H9 (cell line): ENCODE measurements at regions not wholly inside any gene's neighbourhood (a gene's known extent, or its start where the extent isn't known, plus 50 kb on each side); places are given as distances from the start of the nearest gene placed in this dataset.

Experiments
- DNase-seq: peaks from one replicate; pipeline ENCODE4 v3.0.0-alpha.2; 2017
- H2AFZ ChIP-seq: one replicate; pipeline ENCODE4 v1.6.1; 2013; ENCODE audit warnings: mild to moderate bottlenecking, low read length, control low read depth, moderate library complexity
- H2AK5ac ChIP-seq: 2 replicates; pipeline ENCODE4 v1.6.1; 2013; ENCODE audit warnings: low read length, control low read depth, mixed read lengths; ENCODE audit not compliant: insufficient read length
- H2BK120ac ChIP-seq: one replicate; pipeline ENCODE4 v1.6.1; 2013; ENCODE audit warnings: low read depth, mild to moderate bottlenecking, low read length, control low read depth, inconsistent platforms; ENCODE audit not compliant: poor library complexity, severe bottlenecking
- H2BK12ac ChIP-seq: 2 replicates; pipeline ENCODE4 v1.6.1; 2013; ENCODE audit warnings: low read length, control low read depth, mixed read lengths, low read depth; ENCODE audit not compliant: insufficient read length
- H2BK15ac ChIP-seq: 2 replicates; pipeline ENCODE4 v1.6.1; 2013; ENCODE audit warnings: low read depth, low read length, control low read depth
- H2BK20ac ChIP-seq: one replicate; pipeline ENCODE4 v1.6.1; 2013; ENCODE audit warnings: low read depth, mild to moderate bottlenecking, low read length, control low read depth, inconsistent platforms; ENCODE audit not compliant: poor library complexity, severe bottlenecking
- H2BK5ac ChIP-seq: 2 replicates; pipeline ENCODE4 v1.6.1; 2013; ENCODE audit warnings: low read length, control low read depth, mixed read lengths; ENCODE audit not compliant: insufficient read length
- H3K14ac ChIP-seq: 2 replicates; pipeline ENCODE4 v1.6.1; 2013; ENCODE audit warnings: low read length, control low read depth; ENCODE audit not compliant: insufficient read depth
- H3K18ac ChIP-seq: 2 replicates; pipeline ENCODE4 v1.6.1; 2013; ENCODE audit warnings: low read depth, mild to moderate bottlenecking, mixed read lengths, low read length, control low read depth; ENCODE audit not compliant: insufficient read length
- H3K23ac ChIP-seq: 2 replicates; pipeline ENCODE4 v1.6.1; 2013; ENCODE audit warnings: low read length, control low read depth, mixed read lengths, low read depth; ENCODE audit not compliant: insufficient read length
- H3K23me2 ChIP-seq: 2 replicates; pipeline ENCODE4 v1.6.1; 2013; ENCODE audit warnings: low read depth, mild to moderate bottlenecking, mixed read lengths, low read length, control low read depth; ENCODE audit not compliant: insufficient read length, poor library complexity, severe bottlenecking
- H3K27ac ChIP-seq: 2 replicates; pipeline ENCODE4 v1.5.1; 2013; ENCODE audit warnings: low read length, control low read depth, mixed read lengths, low read depth; ENCODE audit not compliant: insufficient read length
- H3K27me3 ChIP-seq: 2 replicates; pipeline ENCODE4 v1.6.1; 2013; ENCODE audit warnings: low read length, control low read depth, inconsistent platforms; ENCODE audit not compliant: insufficient read depth
- H3K4ac ChIP-seq: 2 replicates; pipeline ENCODE4 v1.6.1; 2013; ENCODE audit warnings: low read depth, mild to moderate bottlenecking, control low read depth, inconsistent platforms, low read length, moderate library complexity
- H3K4me1 ChIP-seq: 2 replicates; pipeline ENCODE4 v1.6.1; 2013; ENCODE audit warnings: low read length, control low read depth, inconsistent platforms; ENCODE audit not compliant: insufficient read depth
- H3K4me2 ChIP-seq: 2 replicates; pipeline ENCODE4 v1.6.1; 2013; ENCODE audit warnings: low read length, control low read depth, mixed read lengths; ENCODE audit not compliant: insufficient read length, insufficient read depth
- H3K56ac ChIP-seq: 2 replicates; pipeline ENCODE4 v1.6.1; 2013; ENCODE audit warnings: low read depth, mild to moderate bottlenecking, mixed read lengths, low read length, control low read depth; ENCODE audit not compliant: insufficient read length
- H3K79me1 ChIP-seq: 2 replicates; pipeline ENCODE4 v1.6.1; 2013; ENCODE audit warnings: low read depth, mild to moderate bottlenecking, moderate library complexity, low read length, control low read depth, inconsistent platforms; ENCODE audit not compliant: insufficient read depth, poor library complexity, severe bottlenecking
- H3K79me2 ChIP-seq: 2 replicates; pipeline ENCODE4 v1.6.1; 2013; ENCODE audit warnings: low read length, control low read depth, inconsistent platforms; ENCODE audit not compliant: insufficient read depth
- H3K9ac ChIP-seq: 2 replicates; pipeline ENCODE4 v1.6.1; 2013; ENCODE audit warnings: low read length, control low read depth, mixed read lengths; ENCODE audit not compliant: insufficient read length; ENCODE audit errors: extremely low read depth
- H3K9me3 ChIP-seq: one replicate; pipeline ENCODE4 v1.6.1; 2013; ENCODE audit warnings: low read depth, low read length, inconsistent platforms; ENCODE audit not compliant: control insufficient read depth
- H3T11ph ChIP-seq: one replicate; pipeline ENCODE4 v1.6.1; 2013; ENCODE audit warnings: mild to moderate bottlenecking, low read length, control low read depth, inconsistent platforms
- H4K20me1 ChIP-seq: one replicate; pipeline ENCODE4 v1.6.1; 2013; ENCODE audit not compliant: control insufficient read depth, insufficient read length, insufficient read depth
- H4K5ac ChIP-seq: 2 replicates; pipeline ENCODE4 v1.6.1; 2013; ENCODE audit warnings: low read depth, mild to moderate bottlenecking, mixed read lengths, low read length, control low read depth; ENCODE audit not compliant: insufficient read length
- H4K8ac ChIP-seq: replicated peaks from 2 replicates; pipeline ENCODE4 v1.6.1; 2013; ENCODE audit warnings: low read length, control low read depth, mixed read lengths, low read depth; ENCODE audit not compliant: insufficient read length
- H4K91ac ChIP-seq: 2 replicates; pipeline ENCODE4 v1.6.1; 2013; ENCODE audit warnings: low read depth, mild to moderate bottlenecking, moderate library complexity, mixed read lengths, low read length, control low read depth; ENCODE audit not compliant: insufficient read length
- H3K27ac Mint-ChIP-seq, 3 experiments: 2 replicates in 2 of 3; 3 replicates in 1 of 3; pipeline ENCODE4 v1.8.0; 2020 to 2021; ENCODE audit warnings: mixed read lengths in 3 of 3, mild to moderate bottlenecking in 1 of 3, moderate library complexity in 1 of 3
- H3K27me3 Mint-ChIP-seq: 2 replicates; pipeline ENCODE4 v1.8.0; 2021; ENCODE audit warnings: low read depth, mild to moderate bottlenecking, moderate library complexity, mixed read lengths
- H3K36me3 Mint-ChIP-seq, 3 experiments: 2 replicates in 2 of 3; 3 replicates in 1 of 3; pipeline ENCODE4 v1.8.0; 2020 to 2021; ENCODE audit warnings: low read depth in 3 of 3, mixed read lengths in 3 of 3; ENCODE audit not compliant: insufficient read depth in 1 of 3
- H3K4me1 Mint-ChIP-seq, 2 experiments: 2 replicates each; pipeline ENCODE4 v1.8.0; 2020; ENCODE audit warnings: mixed read lengths in 2 of 2
- H3K4me3 Mint-ChIP-seq, 2 experiments: 2 replicates in 1 of 2; 3 replicates in 1 of 2; pipeline ENCODE4 v1.8.0; 2020 to 2021; ENCODE audit warnings: mild to moderate bottlenecking in 2 of 2, mixed read lengths in 2 of 2, moderate library complexity in 1 of 2
- H3K9me3 Mint-ChIP-seq, 2 experiments: 2 replicates in 1 of 2; 3 replicates in 1 of 2; pipeline ENCODE4 v1.8.0; 2020; ENCODE audit warnings: mild to moderate bottlenecking in 2 of 2, mixed read lengths in 2 of 2, moderate library complexity in 1 of 2
- CTCF ChIP-seq: fragments of 200-600 bp; sonication (generic); conservative IDR thresholded peaks from 3 replicates; pipeline ENCODE4 v1.8.0; 2021; ENCODE audit warnings: antibody characterized with exemption, mild to moderate bottlenecking
- whole genome bisulfite sequencing: extraction: QIAGEN DNeasy Blood & Tissue Kit; methylation state at CpG from one replicate; pipeline ENCODE4 v1.1.7; 2013; ENCODE audit warnings: missing lambda C conversion rate, low lambda C conversion rate, mixed read lengths; ENCODE audit not compliant: insufficient read length; ENCODE audit errors: extremely low coverage; 5-methylcytosine and 5-hydroxymethylcytosine counted together

DNA sequence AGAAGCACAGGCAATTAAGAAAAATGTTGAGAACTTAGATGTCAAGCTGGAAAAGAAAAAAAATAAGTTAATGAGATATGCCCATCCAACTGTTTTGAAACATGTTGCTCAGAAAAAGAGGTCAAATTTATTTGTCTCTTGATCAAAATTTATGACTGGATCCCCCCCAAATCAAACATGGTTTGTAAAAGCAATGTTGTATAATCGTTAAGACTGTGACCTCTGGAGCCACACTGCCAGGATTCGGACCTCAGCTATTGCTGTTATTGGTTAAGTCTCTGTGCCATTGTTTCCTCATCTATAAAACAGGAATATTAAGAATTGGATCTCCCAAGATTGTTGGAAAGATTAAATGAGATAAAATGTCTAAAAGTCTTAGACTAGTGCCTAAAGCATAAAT is 51.9 kb upstream of the LRRK2 start:
- no peak overlapping the region for H3K4me3 Mint-ChIP-seq
- no peak for TF ChIP-seq CTCF

More for the DNA sequence above, 51.9 kb upstream of the LRRK2 start:
- Histone ChIP-seq H3K27me3 (no peaks in the 10 kb centered on the region), H2BK20ac (no peak overlapping the region), H2BK5ac (no peak overlapping the region), H3K79me2 (no peaks in the 10 kb centered on the region), H2BK120ac (no peak overlapping the region), H3K4ac (no peak overlapping the region), H2AK5ac (no peak overlapping the region), H4K5ac (no peak overlapping the region), H3K18ac (no peak overlapping the region), H3K4me2 (no peak overlapping the region), H4K91ac (no peak overlapping the region), H2BK15ac (no peak overlapping the region), H3K56ac (no peak overlapping the region), H3K27ac (no peak overlapping the region), H3K9ac (no peak overlapping the region), H3K9me3 (no peaks in the 10 kb centered on the region), H2BK12ac (no peak overlapping the region), H4K20me1 (no peaks in the 10 kb centered on the region), H3K23ac (no peak overlapping the region), H3K14ac (no peak overlapping the region), H3T11ph (no peak overlapping the region), H4K8ac (no peak overlapping the region), H2AFZ (no peak overlapping the region), H3K79me1 (no peaks in the 10 kb centered on the region), H3K4me1 (no peaks in the 10 kb centered on the region), H3K23me2 (no peaks in the 10 kb centered on the region)
- no peak for DNase-seq
- Mint-ChIP-seq H3K4me1 (peaks cover 3% of the 10 kb centered on the region in 2 experiments; a peak in 2 of 4 replicates), H3K27ac (no peak overlapping the region), H3K36me3 (peaks cover 0 to 4% (median 2%) of the 10 kb centered on the region in 3 experiments; a peak in 2 of 7 replicates), H3K9me3 (peaks cover 8 to 13% of the 10 kb centered on the region in 2 experiments; a peak in 3 of 5 replicates), H3K27me3 (no peaks in the 10 kb centered on the region)
- WGBS = no CpG with 5 or more reads among the region's 2 CpGs
